BLaER1 treated with 17β-estradiol and CSF1 and Interleukin-3, amounts not matched to agents 10 nM and 100 nM (cell line): ENCODE measurements at regions not wholly inside any gene's neighbourhood (a gene's known extent, or its start where the extent isn't known, plus 50 kb on each side); places are given as distances from the start of the nearest gene placed in this dataset.
A peak's percentile ranks its signal among the peaks of the same experiment; 100 is the strongest.

Source experiments
- H3K27ac ChIP-seq, 11 experiments: shearing (Covaris generic); formaldehyde crosslinking; 2 replicates each; pipeline ENCODE4 v1.8.1; 2022
- H3K27me3 ChIP-seq, 11 experiments: shearing (Covaris generic); formaldehyde crosslinking; 2 replicates each; pipeline ENCODE4 v1.8.1; 2022
- H3K36me3 ChIP-seq, 11 experiments: shearing (Covaris generic); formaldehyde crosslinking; 2 replicates each; pipeline ENCODE4 v1.8.1; 2022
- H3K4me1 ChIP-seq, 10 experiments: shearing (Covaris generic); formaldehyde crosslinking; 2 replicates each; pipeline ENCODE4 v1.8.1; 2022
- H3K4me2 ChIP-seq, 11 experiments: shearing (Covaris generic); formaldehyde crosslinking; 2 replicates each; pipeline ENCODE4 v1.8.1; 2022
- H3K4me3 ChIP-seq, 10 experiments: shearing (Covaris generic); formaldehyde crosslinking; 2 replicates each; pipeline ENCODE4 v1.8.1; 2022
- H3K9ac ChIP-seq, 11 experiments: shearing (Covaris generic); formaldehyde crosslinking; 2 replicates each; pipeline ENCODE4 v1.8.1; 2022
- H3K9me3 ChIP-seq, 11 experiments: shearing (Covaris generic); formaldehyde crosslinking; replicated peaks in 1 of 11; 2 replicates each; pipeline ENCODE4 v1.8.1; 2022
- H4K20me1 ChIP-seq, 11 experiments: shearing (Covaris generic); formaldehyde crosslinking; 2 replicates each; pipeline ENCODE4 v1.8.1; 2022
- Cebpa-rat ChIP-seq, 11 experiments: shearing (Covaris generic); IDR thresholded peaks; 2 replicates each; pipeline ENCODE4 v1.8.1; 2022

GRCh38 chr5:175107865-175108264 lies 336.1 kb downstream of the DRD1 start:
- TF ChIP-seq Cebpa-rat (IDR thresholded peaks at IDR 0.05), result no peak
- Histone ChIP-seq H3K9ac (no peak overlapping the region), H3K36me3 (no peaks in the 10 kb centered on the region), H3K27ac (no peak overlapping the region), H3K4me1 (peaks cover 0 to 10% (median 6%) of the 10 kb centered on the region in 10 experiments; a peak in 8 of 20 replicates), H4K20me1 (no peaks in the 10 kb centered on the region), H3K9me3 (peaks cover 11 to 31% (median 14%) of the 10 kb centered on the region in 11 experiments), H3K4me3 (no peak overlapping the region), H3K27me3 (no peaks in the 10 kb centered on the region), H3K4me2 (no peak overlapping the region)

DNA sequence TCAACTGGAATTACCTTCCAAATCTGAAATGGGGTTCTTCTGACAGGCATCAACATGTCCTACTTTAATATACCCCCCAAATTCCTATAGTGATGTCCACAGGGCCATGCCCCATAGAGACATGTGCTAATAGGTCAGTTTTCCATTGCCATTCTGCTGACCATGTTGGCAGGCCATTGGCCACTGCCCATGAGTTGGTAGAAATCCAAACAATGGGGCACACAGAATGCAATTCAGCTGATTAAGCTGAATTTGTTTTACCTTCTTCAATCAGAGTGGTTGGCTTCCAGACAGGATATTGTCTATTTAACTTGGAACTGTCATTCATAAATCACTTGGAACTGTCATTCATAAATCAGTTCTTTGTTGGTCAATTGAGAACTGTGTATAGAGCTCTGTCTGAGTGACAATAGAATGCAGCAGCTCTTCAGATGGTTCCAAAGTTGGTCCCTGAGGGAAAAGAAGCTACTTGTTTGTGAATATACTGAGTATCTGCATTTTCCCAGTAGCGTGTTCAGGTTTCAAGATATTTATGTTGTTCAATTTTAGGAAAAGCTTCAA lies 336.9 kb downstream of the DRD1 start:
- Histone ChIP-seq H3K9me3 (peaks cover 11 to 31% (median 14%) of the 10 kb centered on the region in 11 experiments), H3K9ac (no peak overlapping the region), H3K4me1 (peaks cover 0 to 10% (median 6%) of the 10 kb centered on the region in 10 experiments; a peak in 8 of 20 replicates), H4K20me1 (no peaks in the 10 kb centered on the region), H3K27ac (no peak overlapping the region), H3K27me3 (no peaks in the 10 kb centered on the region), H3K36me3 (no peaks in the 10 kb centered on the region), H3K4me2 (no peak overlapping the region), H3K4me3 (no peak overlapping the region)
- no peak for TF ChIP-seq Cebpa-rat (IDR thresholded peaks at IDR 0.05)

- H3K36me3 ChIP-seq, result no peaks in the 10 kb centered on the region
- no peak overlapping the region for H3K27ac ChIP-seq
- peaks cover 0 to 10% (median 7%) of the 10 kb centered on the region in 10 experiments; a peak in 8 of 20 replicates for H3K4me1 ChIP-seq
- H3K9me3 ChIP-seq, result peaks cover 8 to 19% (median 11%) of the 10 kb centered on the region in 11 experiments
- no peak overlapping the region for H3K4me3 ChIP-seq
- no peak overlapping the region for H3K9ac ChIP-seq
- H3K4me2 ChIP-seq, result peak overlapping the region in 7 of 11 experiments; percentile 1 to 38 (median 11); a peak in 10 of 22 replicates
- no peaks in the 10 kb centered on the region for H3K27me3 ChIP-seq
- TF ChIP-seq Cebpa-rat (IDR thresholded peaks at IDR 0.05), result no peak
- H4K20me1 ChIP-seq, result no peaks in the 10 kb centered on the region
Measured at GRCh38 chr5:175104677-175105076, 339.3 kb downstream of the DRD1 start.

GRCh38 chr5:175103746-175104145 lies 340.2 kb downstream of the DRD1 start:
- H3K4me1 ChIP-seq, result peaks cover 0 to 10% (median 7%) of the 10 kb centered on the region in 10 experiments; a peak in 8 of 20 replicates
- H3K27me3 ChIP-seq, result no peaks in the 10 kb centered on the region
- no peak for TF ChIP-seq Cebpa-rat (IDR thresholded peaks at IDR 0.05)
- H3K4me3 ChIP-seq, result no peak overlapping the region
- H3K9me3 ChIP-seq, result peaks cover 0 to 9% (median 2%) of the 10 kb centered on the region in 11 experiments; a peak in 15 of 22 replicates
- no peak overlapping the region for H3K27ac ChIP-seq
- H3K9ac ChIP-seq, result no peak overlapping the region
- no peaks in the 10 kb centered on the region for H3K36me3 ChIP-seq
- H3K4me2 ChIP-seq, result no peak overlapping the region
- no peaks in the 10 kb centered on the region for H4K20me1 ChIP-seq

DNA sequence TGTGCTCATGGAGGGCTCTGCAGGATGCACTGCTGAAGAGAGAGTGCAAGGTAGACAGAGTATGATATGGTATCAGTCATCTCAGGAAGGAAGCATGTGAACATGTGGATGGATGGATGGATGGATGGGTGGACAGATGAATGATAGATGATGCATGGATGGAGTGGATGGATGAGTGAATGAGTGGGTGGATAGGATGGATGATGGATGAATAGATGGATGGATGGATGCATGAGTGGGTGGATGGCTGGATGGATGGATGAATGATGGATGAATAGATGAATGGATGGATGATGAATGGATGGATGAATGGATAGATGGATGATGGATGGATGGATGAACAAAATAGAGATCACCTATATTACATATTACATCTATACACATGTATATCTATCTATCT lies 341.3 kb downstream of the DRD1 start:
- no peaks in the 10 kb centered on the region for H3K36me3 ChIP-seq

DNA sequence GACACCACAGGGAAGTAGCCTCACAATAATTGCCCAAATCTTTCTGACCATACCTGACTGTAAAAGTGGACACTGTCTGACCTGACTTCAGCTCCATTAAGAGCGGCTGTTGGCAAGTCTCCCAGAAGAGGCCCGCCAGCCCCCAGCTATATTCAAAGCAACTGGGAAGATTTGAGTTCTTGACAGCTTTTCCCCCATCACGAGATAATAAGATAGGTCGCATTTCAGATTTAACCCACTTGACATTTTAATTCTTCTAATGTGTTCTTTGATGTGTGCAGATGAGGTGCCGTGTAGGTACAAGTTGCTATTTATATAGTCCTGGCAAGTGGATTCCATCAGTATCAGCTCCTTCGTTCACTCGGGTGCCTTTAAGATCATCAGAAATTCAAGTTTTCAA lies 345.7 kb downstream of the DRD1 start:
- H3K27me3 ChIP-seq, result no peaks in the 10 kb centered on the region
- no peak overlapping the region for H3K4me2 ChIP-seq
- peaks cover 0 to 5% (median 0%) of the 10 kb centered on the region in 10 experiments; a peak in 2 of 20 replicates for H3K4me1 ChIP-seq
- no peak for TF ChIP-seq Cebpa-rat (IDR thresholded peaks at IDR 0.05)
- H3K36me3 ChIP-seq, result no peaks in the 10 kb centered on the region
- H3K27ac ChIP-seq, result no peak overlapping the region
- no peak overlapping the region for H3K9ac ChIP-seq
- peaks cover 0 to 5% (median 0%) of the 10 kb centered on the region in 11 experiments; a peak in 1 of 22 replicates for H3K9me3 ChIP-seq
- no peak overlapping the region for H3K4me3 ChIP-seq
- H4K20me1 ChIP-seq, result no peaks in the 10 kb centered on the region

More for the DNA sequence above, 341.3 kb downstream of the DRD1 start:
- Histone ChIP-seq H3K27me3 (no peaks in the 10 kb centered on the region), H4K20me1 (no peaks in the 10 kb centered on the region), H3K27ac (no peak overlapping the region), H3K4me3 (no peak overlapping the region), H3K4me2 (no peak overlapping the region), H3K4me1 (peaks cover 0 to 10% (median 7%) of the 10 kb centered on the region in 10 experiments; a peak in 8 of 20 replicates), H3K9me3 (no peaks in the 10 kb centered on the region), H3K9ac (no peak overlapping the region)
- no peak for TF ChIP-seq Cebpa-rat (IDR thresholded peaks at IDR 0.05)

DNA sequence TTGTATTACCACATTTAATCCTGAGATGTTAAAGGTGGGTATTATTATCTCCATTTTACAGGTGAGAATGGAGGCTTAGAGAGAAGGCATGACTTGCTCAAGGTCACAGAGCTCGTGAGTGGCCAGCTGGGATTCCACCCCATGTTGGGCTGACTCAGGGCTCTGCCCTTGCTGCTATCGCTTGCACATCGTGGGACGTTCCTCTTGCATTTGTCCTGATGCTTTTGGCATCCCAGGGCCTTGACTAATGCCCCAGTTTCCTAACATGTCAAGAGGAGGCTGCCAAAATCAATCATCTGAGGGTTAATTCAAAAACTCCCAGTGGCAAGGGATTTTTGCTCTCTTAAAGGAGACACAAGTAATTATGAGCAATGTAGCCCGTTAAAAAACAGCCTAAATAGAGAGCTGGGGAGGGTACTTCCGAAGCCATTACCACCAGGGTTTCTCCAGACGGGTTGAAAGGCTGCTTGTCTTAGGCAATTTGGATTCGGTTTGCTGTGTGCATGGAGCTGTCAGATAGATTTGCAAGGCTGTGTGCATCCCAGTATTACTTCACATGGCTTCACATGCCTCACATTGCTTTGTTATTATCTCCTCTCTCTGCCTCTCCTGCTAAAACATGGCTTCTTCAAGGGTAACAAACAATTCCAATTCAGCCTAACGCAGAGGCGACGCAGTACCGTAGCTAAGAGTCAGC lies 347.4 kb downstream of the DRD1 start:
- no peaks in the 10 kb centered on the region for H4K20me1 ChIP-seq
- H3K4me2 ChIP-seq, result no peak overlapping the region
- no peak overlapping the region for H3K4me3 ChIP-seq
- no peaks in the 10 kb centered on the region for H3K27me3 ChIP-seq
- H3K36me3 ChIP-seq, result no peaks in the 10 kb centered on the region
- peaks cover 0 to 5% (median 0%) of the 10 kb centered on the region in 10 experiments; a peak in 2 of 20 replicates for H3K4me1 ChIP-seq
- H3K9ac ChIP-seq, result no peak overlapping the region
- peaks cover 0 to 5% (median 0%) of the 10 kb centered on the region in 11 experiments; a peak in 1 of 22 replicates for H3K9me3 ChIP-seq
- no peak overlapping the region for H3K27ac ChIP-seq
- no peak for TF ChIP-seq Cebpa-rat (IDR thresholded peaks at IDR 0.05)

DNA sequence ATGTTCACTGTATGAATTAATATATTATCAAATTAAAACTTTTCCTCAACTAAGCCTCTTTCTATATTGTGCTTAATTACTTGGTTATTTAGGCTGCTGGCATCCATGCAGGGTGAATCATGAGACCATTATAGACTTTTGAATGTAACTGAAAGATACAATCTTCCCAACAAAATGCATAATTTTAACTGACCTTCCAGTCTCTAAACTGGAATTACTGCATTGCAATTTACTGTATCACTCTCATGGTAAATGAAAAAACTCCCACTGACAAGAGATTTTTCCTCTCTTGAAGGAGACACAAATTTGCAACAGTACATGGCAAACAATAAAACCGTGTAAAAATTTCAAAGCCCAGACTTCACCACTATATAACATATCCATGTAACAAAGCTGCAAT lies 349.5 kb downstream of the DRD1 start:
- Histone ChIP-seq H3K4me3 (no peak overlapping the region), H3K36me3 (no peaks in the 10 kb centered on the region), H3K4me1 (peaks cover 0 to 5% (median 0%) of the 10 kb centered on the region in 10 experiments; a peak in 1 of 20 replicates), H3K4me2 (no peak overlapping the region), H3K9ac (no peak overlapping the region), H4K20me1 (no peaks in the 10 kb centered on the region), H3K27me3 (no peaks in the 10 kb centered on the region), H3K9me3 (peaks cover 0 to 5% (median 0%) of the 10 kb centered on the region in 11 experiments; a peak in 1 of 22 replicates), H3K27ac (no peak overlapping the region)
- no peak for TF ChIP-seq Cebpa-rat (IDR thresholded peaks at IDR 0.05)

DNA sequence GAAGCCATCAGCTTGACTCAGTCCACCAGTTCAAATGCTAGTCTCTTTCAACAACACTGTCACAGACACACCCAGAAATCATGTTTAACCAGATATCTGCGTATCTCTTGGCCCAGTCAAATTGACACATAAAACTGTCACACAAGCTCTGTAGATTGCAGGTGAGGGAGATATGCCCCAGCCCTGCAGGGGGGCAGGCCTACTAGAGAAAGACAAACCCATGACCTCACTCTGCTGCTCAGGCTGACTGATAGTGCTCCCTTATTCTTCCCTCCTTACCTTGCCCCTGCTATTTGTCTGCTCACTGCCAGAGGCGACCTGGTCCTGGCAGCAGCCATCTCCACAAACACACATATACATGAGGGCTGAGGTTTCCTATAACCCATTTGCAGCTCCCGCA lies 351.3 kb downstream of the DRD1 start:
- H3K36me3 ChIP-seq, result no peaks in the 10 kb centered on the region
- no peak overlapping the region for H3K9ac ChIP-seq
- no peaks in the 10 kb centered on the region for H3K27me3 ChIP-seq
- H3K4me2 ChIP-seq, result no peak overlapping the region
- no peak overlapping the region for H3K27ac ChIP-seq
- peaks cover 0 to 5% (median 0%) of the 10 kb centered on the region in 11 experiments; a peak in 1 of 22 replicates for H3K9me3 ChIP-seq
- H4K20me1 ChIP-seq, result no peaks in the 10 kb centered on the region
- no peak overlapping the region for H3K4me3 ChIP-seq
- peaks cover 0 to 5% (median 0%) of the 10 kb centered on the region in 10 experiments; a peak in 1 of 20 replicates for H3K4me1 ChIP-seq
- no peak for TF ChIP-seq Cebpa-rat (IDR thresholded peaks at IDR 0.05)
